Kidney tubule cell (primary cell): ENCODE measurements at regions not wholly inside any gene's neighbourhood (a gene's known extent, or its start where the extent isn't known, plus 50 kb on each side); places are given as distances from the start of the nearest gene placed in this dataset.
A peak's percentile ranks its signal among the peaks of the same experiment; 100 is the strongest.

Experiments
- DNase-seq: peaks from one replicate; pipeline ENCODE4 v3.0.0-alpha.2; 2018; ENCODE audit warnings: low spot score

DNA sequence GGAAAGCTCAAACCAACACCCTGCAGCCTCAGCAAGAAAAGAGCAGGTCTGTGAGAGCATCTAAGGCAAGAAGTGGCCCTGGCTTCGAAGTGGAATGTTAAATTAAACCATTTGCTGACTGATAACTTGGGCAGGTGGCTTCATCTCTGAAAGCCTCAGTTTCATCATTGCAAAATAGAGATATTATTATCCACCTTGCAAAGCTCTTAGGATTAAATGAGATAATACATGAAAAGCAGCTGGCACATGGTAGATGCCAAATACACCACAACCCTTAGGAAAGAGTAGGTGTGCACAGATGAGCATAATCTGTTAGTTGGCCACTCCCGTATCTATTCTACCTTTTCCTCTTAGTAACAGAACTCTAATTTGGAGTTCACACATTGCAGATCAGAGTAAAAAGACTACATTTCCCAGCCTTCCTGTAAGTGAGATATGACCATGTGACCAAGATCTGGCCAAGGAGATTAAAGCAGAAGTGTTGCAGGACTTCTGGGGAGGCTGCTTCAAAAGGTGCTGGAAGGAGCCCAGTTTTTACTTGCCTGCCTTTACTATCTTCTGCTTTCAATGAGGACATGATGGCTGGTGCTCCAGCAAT is 288.7 kb downstream of the SOX9 start:
- DNase-seq, result no peak

DNA sequence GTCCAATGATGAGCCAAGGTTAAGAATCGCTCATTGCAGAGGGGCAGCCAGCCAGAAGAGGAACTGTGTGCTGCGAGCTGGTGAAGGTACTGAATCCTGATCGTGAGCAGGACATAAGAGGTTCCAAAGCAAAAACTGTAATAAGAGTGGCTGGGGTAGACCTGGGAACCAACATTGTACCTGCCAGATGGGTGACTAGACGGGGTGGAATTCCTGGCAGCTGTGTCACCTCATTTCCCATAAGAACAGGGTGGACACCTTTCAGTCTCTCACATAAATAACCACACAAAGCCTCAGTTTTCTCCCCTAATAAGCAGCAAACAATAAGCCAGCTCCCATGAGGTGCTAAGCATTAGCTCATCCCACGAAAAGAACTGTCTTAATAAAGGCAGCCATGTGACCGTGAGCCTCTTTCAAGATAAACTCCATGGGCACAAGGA is 290.3 kb downstream of the SOX9 start:
- DNase-seq, result peak; percentile 96

DNA sequence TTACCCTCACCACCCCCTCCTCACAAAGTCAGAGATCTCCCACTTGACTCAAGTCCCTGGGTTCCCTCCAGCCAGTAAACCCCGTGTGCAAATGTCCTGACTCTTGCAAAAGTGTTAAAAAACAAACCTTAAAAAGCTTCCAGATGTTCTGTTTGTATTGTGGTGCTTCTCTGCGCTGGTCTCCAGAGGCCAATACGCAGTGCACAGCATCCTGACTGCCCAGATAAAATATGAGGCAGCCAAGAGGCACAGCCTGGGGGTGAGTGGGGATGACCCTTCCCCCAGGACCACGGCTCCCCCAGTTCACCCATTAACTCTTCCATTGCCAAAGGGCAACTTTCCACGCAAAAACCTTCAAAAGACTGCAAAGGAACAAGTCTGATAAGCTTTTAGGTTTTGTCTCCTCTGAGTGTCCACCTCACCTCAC is 291.8 kb downstream of the SOX9 start:
- no peak for DNase-seq

DNA sequence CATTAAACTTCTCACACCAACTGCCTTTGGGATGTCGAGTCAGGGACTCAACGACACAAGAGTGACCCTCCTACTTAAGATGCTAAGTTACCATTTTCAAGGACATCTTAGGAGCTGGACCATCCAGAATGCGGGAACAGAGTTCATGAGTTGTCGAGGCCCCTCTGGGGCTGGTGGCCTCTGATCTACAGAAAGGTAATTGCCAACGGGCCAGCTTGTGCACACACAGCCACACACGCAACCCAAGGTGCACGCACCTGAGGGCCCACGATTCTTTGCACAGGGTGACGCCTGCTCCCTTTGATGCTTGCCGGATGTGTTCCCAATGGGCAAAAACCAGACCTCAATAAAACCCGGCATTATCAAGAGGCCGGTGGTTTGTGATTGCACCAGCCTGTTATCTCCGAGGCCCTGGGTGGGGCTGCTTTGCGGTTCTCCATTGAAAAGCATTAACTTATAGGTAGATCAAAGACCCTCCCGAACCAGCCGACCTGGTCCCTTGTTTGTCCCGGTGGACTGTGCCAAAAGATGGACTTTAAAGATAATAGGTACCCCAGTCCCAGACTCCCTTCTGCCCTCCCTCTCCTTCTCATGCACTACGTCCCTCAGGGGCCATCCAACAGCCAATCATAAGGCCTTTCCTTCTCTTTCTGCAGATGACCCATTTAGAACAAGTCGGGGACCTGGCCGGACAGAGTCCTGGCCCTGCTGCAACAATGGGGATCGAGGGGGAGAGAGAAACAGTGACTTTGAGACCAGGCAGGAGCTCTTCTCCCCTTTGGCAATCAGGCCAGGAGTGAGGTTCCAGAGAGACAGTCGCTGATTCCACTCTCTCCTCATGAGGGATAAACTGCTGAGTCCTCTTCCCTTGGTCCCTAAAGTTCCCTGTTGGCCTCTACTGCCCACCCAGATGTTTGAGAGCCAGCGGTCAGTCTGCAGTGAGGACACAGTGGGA is 292.5 kb downstream of the SOX9 start:
- no peak for DNase-seq

DNA sequence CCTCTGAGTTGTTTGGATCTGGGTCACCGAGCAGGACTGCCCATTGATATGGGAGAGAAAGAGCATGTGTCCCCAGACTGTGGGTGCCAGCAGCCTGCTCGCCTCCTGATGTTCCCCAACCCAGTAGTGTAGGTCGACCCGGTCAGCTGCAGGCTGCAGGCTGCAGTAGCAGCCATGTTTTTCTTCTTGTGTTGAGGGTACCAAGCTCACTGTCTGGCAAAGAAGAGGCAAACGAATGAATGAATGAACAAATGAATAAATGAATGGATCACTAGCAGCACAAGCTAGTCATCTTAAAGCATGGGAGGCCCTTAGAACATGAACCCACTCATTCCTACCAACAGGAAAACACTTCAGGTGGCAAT is 293.2 kb downstream of the SOX9 start:
- DNase-seq, result no peak

DNA sequence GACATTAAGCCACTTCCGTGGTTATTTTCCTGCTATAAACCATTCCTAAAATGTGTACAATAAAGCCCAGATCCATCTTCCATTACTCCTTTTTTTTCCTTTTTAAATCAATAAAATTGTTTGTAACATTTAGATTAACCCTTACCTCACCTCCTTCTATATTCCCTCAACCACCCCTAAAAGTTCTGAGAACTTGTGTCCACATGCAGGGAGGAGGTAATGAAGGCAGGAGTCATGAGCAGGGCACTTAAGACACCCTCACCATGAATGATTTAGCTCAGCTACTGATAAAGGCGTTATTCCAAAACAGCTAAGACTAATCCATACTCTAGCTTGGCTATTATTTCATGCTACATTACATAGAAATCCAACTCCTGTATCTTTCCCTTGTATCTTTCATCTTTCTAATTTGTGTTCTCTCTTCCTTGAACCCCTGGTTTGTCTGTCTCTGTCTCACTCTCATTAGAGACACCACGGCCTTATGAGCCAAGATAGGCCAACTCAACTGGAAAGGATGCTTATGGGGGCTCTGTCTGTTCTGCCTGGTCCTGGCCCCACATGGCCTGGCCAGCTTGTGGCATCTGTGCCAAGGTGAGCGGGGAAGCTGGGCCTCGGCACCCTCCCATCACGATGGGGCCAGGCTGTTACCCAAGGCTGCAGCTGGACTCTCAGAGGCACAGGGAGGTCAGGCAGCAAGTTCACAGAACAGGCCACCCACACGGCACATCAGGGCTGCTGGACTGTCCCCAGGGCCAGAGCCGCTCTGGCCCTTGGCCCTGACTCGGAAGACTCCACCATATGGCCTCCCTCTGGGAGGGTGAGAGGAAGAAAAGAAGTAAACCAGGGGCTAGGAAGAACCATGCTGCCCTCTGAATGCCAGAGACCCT is 294.4 kb downstream of the SOX9 start:
- DNase-seq, result no peak

DNA sequence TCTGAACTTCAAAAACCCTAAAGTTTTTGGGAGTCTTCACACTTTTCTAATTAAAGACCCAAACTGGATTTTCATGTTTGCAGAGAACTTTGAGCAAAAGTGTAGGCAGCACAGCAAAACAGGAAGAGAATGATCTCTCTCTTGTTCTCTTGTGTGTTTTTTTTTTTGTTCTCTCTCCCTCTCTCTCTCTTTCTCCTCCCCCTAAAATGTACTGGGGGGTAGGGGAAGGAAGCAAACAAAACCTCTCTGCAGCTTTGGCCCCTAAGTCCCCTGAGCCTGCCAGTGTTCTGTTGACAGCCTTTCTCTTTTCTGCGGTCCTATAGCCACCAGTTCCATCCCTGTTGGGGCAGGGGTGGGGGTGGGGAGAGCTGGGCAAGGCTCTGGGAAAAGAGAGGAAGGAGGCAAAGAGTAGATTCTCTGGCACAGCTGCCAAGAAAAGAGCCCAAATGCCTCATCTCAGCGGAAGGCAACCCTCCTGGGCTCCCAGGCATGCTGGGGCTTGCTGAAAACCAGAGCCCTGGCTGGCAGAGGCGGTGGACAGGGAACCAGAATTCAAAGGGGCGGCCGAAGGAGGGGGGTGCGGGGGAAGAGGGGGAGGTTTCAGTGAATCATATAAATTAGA is 295.3 kb downstream of the SOX9 start:
- no peak for DNase-seq

DNA sequence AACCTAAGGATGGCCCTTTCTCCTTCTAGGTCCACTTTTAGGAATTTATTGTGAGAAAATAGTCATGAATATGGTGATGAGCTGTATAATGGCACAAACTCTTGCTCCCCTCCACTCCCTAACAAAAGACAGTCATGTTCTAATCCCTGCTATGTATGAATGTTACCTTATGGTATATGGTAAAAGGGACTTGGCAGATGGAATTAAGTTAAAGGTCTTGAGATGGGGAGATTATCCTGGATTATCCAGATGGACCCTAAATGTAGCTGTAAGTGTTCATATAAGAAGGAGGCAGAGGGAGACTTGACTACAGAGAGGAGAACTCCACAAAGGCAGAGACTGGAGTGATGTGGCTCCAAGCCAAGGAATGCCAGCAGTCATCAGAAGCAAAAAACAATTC is 296.1 kb downstream of the SOX9 start:
- no peak for DNase-seq

DNA sequence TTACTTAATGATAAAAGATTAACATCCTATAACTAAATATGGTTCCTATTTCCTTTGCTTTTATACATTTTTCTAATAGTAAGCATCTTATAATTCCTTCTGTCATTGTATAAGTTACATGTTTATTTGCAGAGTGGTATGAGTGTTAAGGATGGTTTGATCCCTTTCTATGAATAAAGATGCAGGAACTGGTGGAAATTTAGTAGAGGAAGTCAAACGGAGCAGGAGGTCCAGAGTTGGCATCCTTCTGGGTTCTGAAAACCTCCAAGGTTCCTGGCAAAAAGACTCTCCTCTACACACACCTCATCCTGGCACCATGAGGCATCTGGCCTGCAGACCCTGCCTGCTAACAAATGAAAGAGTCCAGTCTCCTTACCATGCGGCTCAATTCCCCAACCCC is 296.8 kb downstream of the SOX9 start:
- no peak for DNase-seq

DNA sequence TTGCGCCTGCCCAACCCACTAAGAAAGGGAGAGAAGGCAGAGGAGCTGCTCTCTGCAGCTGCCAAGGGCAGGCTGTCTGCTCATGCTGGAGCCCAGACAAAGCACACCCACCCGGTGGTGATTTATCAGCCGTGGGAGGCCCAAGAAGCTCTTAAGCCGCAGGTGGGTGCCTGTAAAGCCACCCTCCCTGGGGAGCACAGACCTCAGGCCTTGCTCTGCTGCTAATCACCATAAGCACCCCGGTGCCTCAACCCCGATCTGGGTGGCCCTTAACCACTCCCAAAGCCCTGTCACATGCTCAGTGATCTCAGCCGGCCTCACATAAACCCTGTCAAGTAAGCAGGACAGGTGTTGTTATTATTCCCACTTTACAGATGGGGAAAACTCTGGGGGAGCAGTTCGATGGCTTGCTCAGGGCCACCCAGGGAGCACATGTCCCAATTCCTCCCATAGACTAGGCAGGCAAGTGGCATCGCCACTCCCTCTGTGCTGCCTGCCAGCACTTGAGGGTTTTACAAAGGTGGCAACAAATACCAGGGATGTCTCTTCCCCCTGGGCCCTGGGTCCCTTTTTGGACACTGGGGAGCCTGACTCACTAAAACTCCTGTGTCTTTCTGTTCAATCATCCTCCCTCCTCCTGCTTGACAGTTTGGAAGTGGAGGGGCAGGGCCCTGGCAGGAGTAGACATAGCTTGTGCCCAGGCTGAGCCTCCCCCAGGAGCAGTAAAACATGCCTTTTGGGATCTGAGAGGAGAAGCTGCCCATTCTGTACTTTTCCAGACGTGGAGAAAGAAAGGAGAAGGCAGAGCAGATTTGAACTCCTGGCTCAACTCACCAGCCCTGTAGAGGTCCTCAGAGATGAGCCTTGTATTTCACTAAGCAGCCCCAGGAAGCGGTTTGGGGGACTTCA is 299.3 kb downstream of the SOX9 start:
- DNase-seq, result peak; percentile 69

DNA sequence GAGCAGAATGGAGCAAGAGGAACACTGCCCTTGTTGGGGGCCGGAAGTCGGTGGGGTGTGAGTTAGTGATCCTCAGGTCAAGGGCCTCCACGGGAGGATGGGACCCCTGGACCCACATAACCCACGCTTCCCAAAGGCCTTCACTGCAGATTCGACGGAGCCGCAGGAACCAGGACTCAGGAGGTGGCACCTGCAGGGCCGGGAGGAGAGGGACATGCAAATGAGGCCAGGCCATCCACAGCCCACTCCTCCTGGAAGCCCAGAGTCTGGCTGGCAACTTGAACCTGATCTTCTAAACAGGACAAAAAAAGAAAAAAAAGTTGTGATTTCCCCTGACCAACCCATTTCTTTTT is 299.9 kb downstream of the SOX9 start:
- no peak for DNase-seq

DNA sequence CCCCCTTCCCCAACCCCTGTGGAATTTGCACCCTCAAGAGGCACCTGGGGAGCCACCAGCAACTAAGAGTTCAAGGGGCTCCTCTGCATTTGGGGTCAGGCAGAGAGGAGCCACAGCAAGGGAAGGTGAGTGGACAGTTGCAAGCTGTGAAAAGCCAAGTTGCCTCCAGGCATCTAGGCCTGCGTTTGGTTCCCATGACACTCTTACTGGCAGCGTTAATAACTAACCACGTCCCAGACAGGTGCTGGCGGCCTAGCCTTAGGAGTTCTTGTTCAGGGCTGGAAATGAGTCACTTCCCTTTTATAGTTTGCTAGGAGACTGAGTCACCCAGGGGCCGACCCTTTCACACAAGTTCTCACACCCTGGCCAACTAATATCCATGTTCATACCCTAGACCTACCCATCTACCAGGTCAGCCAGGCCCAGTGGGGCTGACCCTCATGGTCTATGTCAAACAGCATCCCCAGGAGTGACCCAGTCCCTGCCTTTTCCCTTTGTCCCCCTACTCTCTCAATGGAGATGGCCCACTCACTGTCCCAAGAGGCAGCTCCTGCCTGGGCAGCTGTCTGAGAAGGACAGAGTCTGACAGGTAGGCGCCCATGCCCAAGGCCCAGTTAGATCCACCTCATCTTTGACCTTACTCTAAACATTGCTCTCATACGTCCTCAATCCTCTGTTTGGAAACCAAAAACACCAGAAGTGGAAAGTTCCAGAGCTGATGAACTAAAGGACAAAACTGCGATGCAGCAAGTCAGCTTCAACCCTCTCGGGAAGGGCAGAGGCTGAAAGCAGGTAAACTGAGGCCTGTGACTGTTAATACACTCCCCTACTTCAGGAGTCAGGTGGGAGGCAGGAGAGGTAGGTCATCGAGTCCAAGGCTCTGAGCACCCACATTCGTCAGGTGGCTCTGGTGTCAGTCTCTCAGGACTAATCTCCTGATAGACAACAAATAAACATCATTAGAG is 300.6 kb downstream of the SOX9 start:
- peak; percentile 99 for DNase-seq

DNA sequence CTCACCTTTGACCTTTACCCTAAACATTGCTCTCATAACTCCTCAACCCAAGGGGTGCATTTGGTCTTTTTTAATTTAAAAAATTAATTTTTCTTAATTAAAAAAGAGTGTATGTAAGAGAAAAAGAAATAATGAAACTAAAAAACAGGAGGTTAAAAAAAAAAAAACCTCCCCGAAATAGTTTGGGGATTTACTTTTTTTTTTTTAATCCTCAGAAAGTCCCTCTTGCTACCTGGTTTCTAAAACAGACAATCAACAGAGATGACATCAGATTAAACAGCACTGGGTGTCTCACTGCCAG is 301.3 kb downstream of the SOX9 start:
- no peak for DNase-seq

DNA sequence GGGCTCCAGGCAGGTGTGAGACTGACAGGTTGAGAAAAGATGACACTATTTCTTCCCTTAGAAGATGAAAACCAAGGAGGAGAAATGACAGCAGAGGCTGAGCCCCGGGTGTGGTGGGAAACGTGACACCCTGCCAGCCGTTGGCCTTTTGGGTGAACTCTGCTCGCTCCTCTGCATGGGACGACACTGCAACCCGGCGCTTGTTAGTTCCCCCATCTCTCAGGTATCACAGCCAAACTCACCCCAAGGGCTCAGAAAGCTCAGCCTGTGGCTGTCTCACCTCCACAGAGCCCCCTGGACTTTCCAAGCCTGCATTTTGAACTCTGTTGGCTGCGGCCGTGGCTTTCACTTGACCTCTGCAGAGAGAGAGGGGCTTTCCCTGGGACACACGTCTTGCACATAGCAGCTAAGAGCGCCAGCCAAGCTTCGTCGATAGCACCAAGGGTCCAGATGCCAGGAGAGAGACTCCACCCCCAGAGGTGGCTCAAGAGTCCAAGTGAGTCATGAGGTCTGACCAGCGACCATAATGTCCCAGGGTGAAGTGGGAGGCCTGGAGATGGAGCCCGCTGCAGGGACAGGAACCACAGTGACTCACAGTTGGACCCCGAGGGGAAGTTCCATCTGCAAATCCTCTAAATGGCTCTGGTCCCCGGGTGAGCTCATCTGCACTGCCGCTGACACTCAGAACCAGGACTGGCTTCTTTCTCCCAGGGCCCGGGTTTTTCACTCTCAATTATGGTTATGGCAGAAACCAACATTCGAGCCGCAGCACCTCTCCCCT is 301.9 kb downstream of the SOX9 start:
- DNase-seq, result peak; percentile 99

DNA sequence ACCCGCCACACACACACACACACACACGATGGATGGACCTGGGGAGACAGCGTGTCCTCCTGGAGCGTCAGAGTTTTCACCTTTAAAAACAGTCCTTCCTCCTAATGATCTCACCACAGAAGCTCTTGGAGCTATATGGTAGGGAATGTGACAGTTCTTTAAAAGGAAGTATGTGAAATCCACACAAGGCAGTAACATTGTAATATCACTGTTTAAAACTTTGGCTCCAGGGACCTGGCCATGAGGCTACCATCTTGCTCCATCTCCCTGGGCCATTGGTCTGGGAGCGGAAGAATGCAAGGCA is 302.4 kb downstream of the SOX9 start:
- DNase-seq, result no peak

DNA sequence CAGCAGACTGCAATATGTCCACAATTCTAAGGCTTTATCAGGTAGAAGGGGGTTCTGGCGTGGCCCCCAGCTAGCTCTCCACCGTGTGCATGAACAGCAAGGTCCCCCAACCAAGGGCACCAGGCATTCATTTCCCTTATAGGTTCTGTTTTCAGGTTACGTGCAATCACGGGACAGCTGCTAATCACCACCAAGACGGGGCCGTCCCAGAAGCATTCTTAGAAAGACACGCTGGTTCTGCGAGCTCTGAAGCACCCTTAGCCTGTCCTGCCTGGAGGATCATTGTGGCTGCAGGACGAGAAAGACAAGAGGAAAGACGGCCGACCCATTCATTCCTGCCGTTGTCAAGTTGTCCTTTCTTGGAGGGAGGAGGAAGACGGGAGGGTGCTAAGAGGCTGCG is 302.9 kb downstream of the SOX9 start:
- DNase-seq, result no peak

DNA sequence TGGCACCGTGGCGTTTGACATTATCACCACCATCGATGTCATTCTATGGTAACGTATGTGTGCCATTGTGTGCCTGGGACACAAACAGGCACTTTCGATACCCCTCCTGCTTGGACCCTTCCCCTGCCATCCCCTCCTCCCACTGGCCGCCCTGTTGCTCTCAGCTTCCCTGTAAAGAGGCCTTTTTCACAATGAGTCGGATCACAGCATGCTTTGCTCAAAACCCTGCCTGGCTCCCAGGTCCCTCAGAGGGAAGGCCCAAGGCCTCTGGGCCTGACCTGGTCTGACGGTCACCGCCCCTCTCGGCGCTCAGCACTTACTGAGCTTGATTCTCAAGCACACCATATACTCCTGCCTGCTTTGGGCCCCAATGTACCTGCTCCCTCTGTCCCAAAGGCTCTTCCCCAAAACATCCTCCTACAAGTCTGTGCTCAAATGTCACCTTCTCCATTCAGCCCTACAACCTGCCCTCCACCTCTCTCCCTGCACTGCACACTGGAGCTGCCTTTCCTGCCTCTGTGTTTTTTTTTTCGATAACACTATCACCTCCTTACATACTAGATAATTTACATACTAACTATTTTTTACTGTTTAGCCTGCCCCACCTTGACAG is 303.8 kb downstream of the SOX9 start:
- no peak for DNase-seq

DNA sequence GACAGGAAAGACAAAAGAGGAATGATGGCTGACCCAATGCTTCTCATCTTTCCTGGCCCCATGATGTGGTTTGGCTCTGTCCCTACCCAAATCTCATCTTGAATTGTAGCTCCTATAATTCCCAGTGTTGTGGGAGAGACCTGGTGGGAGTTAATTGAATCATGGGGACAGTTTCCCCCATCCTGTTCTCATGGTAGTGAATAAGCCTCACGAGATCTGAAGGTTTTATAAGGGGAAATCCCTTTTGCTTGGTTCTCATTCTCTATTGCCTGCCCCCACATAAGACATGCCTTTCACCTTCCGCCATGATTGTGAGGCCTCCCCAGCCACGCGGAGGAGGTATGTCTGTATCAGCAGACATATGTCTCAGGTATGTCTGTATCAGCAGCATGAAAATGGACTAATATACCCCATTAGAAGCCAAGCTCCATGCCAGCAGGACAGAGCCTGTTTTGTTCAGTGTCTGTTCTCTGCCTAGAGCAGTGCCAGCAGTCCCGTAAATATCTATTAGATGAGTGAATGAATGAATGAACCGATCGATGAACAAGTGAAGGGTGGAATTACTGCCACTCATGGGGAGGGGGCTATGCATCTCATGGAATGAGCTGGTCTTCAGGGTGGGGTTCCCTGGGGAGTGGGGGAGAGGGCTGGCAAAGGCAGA is 304.4 kb downstream of the SOX9 start:
- peak; percentile 49 for DNase-seq

DNA sequence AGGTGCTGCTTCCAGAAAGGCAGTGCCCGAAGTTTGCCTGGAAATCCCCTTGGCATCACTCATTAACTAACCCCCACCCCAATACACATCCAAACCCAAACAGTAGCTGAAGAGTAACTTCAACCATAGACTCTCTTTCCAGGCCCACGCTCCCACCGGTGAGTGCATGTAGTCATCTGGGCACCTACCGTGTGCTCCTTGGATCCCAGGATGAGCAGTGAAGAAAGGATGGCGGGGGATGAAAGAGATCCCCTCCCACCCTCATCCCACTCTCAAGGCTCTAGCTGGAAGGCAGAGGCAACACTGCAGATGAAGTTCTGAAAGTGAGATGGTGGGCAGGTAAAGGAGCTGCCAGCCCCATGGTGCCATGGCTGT is 305.0 kb downstream of the SOX9 start:
- peak; percentile 64 for DNase-seq
